GM18517 (cell line): ENCODE measurements at regions not wholly inside any gene's neighbourhood (a gene's known extent, or its start where the extent isn't known, plus 50 kb on each side); places are given as distances from the start of the nearest gene placed in this dataset.

ENCODE experiments used
- ATAC-seq: cut with Tn5 transposase; IDR thresholded peaks from one replicate; pipeline ENCODE4 v1.9.1; 2021; ENCODE audit warnings: mild to moderate bottlenecking, moderate library complexity; ENCODE audit not compliant: unreplicated experiment

DNA sequence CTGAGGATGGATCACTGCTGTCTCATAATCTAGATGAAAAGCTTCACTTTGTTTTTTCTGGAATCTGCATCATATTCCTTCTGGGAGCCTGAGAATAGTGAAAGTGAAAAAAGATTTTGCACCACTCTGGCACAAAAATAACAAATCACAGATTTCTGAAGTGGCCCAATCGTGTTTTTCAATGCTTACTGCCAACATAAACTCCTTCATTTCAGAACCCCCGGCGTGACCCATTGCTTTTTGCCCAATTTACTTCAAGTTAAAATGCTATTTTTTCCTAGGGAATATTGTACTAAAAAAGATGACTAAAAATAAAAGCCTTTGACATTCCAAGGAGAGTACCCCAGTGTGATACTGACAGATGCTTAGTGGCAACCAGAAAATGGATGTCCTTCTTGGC is 53.7 kb upstream of the ANK3 start:
- ATAC-seq: no peak

DNA sequence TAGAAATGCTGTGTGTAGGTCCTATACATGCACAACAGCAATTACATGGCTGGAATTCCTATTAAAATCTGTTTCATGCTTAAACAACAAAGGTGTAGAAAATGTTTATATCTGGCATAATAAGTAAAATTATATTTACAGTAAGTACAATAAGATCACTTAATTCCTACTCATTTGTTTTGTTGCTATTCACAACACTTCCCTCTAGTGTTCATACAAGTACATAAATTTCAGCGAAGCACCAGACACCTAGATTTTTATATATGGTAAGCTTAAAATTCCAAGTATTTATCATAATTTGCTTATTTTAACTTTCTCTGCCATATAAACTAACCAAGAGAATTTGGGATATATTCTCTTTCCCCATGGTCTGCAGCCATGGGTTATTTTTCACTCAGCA is 51.8 kb upstream of the ANK3 start:
- no peak for ATAC-seq

DNA sequence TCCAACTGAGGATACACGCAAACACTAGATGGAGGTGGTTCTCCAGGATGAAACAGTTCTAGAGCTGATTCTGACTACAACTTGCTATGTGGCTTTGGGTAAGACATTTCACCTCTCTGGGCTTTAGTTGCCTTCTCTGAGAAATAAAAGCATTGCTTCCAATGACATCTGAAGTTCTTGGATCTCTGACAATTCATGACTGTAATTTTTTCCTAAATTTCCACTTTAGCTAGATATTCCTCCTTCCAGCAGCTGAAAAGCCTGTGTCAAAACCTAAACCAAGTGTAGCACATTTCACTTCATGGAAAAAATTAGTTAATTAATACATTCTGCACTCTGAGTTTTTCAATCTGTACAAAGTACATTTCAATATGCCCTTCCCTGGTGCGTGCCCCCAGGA is 50.0 kb upstream of the ANK3 start:
- no peak for ATAC-seq
